ENCODE measurements at regions not wholly inside any gene's neighbourhood (a gene's known extent, or its start where the extent isn't known, plus 50 kb on each side); places are given as distances from the start of the nearest gene placed in this dataset.

- TF ChIP-seq, protein P1, sequence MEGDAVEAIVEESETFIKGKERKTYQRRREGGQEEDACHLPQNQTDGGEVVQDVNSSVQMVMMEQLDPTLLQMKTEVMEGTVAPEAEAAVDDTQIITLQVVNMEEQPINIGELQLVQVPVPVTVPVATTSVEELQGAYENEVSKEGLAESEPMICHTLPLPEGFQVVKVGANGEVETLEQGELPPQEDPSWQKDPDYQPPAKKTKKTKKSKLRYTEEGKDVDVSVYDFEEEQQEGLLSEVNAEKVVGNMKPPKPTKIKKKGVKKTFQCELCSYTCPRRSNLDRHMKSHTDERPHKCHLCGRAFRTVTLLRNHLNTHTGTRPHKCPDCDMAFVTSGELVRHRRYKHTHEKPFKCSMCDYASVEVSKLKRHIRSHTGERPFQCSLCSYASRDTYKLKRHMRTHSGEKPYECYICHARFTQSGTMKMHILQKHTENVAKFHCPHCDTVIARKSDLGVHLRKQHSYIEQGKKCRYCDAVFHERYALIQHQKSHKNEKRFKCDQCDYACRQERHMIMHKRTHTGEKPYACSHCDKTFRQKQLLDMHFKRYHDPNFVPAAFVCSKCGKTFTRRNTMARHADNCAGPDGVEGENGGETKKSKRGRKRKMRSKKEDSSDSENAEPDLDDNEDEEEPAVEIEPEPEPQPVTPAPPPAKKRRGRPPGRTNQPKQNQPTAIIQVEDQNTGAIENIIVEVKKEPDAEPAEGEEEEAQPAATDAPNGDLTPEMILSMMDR (IDR thresholded peaks at IDR 0.05): no peak
- Histone ChIP-seq H3K9me3 (ENCODE audit: control insufficient read depth in 1 of 2, insufficient read depth in 1 of 2, low read length in 2 of 2) (peaks cover 8 to 13% of the 10 kb centered on the region in 2 experiments), H3K36me3 (ENCODE audit: insufficient read depth, low read length) (no peaks in the 10 kb centered on the region), H3K4me3 (ENCODE audit: low read length) (no peak overlapping the region), H3K27ac (ENCODE audit: low read depth in 1 of 2, low read length in 2 of 2) (no peak overlapping the region), H3K27me3 (ENCODE audit: control insufficient read depth in 1 of 2, insufficient read depth in 2 of 2, low read length in 2 of 2) (no peaks in the 10 kb centered on the region), H3K4me1 (ENCODE audit: insufficient read depth, low read length) (no peaks in the 10 kb centered on the region)
- no peak overlapping the region for H3K27ac Mint-ChIP-seq
- ATAC-seq (ENCODE audit: poor library complexity): no peak
- no peak overlapping the region for H3K4me3 Mint-ChIP-seq
- DNase-seq: no peak
- no peaks in the 10 kb centered on the region for H3K27me3 Mint-ChIP-seq
- intact Hi-C loops (cut with DNase I, micrococcal nuclease): no loop called here
- no peaks in the 10 kb centered on the region for H3K36me3 Mint-ChIP-seq (ENCODE audit: low read depth)
- POLR2A ChIA-PET: no interaction called here
- peaks cover 24% of the 10 kb centered on the region for H3K9me3 Mint-ChIP-seq
- CTCF ChIA-PET: no interaction called here
- no peaks in the 10 kb centered on the region for H3K4me1 Mint-ChIP-seq (ENCODE audit: low read depth)
Measured at GRCh38 chr3:20776692-20777091, 590.7 kb upstream of the SGO1 start.

- Histone ChIP-seq H3K36me3 (ENCODE audit: insufficient read depth, low read length) (no peaks in the 10 kb centered on the region), H3K4me1 (ENCODE audit: insufficient read depth, low read length) (no peaks in the 10 kb centered on the region), H3K27ac (ENCODE audit: low read depth in 1 of 2, low read length in 2 of 2) (no peak overlapping the region), H3K27me3 (ENCODE audit: control insufficient read depth in 1 of 2, insufficient read depth in 2 of 2, low read length in 2 of 2) (no peaks in the 10 kb centered on the region), H3K4me3 (ENCODE audit: low read length) (no peak overlapping the region), H3K9me3 (ENCODE audit: control insufficient read depth in 1 of 2, insufficient read depth in 1 of 2, low read length in 2 of 2) (peaks cover 8 to 13% of the 10 kb centered on the region in 2 experiments)
- intact Hi-C loops (cut with DNase I, micrococcal nuclease): no loop called here
- Mint-ChIP-seq H3K27me3 (no peaks in the 10 kb centered on the region), H3K4me3 (no peak overlapping the region), H3K9me3 (peaks cover 26% of the 10 kb centered on the region), H3K4me1 (ENCODE audit: low read depth) (no peaks in the 10 kb centered on the region), H3K27ac (no peak overlapping the region), H3K36me3 (ENCODE audit: low read depth) (no peaks in the 10 kb centered on the region)
- CTCF ChIA-PET: no interaction called here
- ATAC-seq (ENCODE audit: poor library complexity): no peak
- no peak for DNase-seq
- TF ChIP-seq, protein P1 (IDR thresholded peaks at IDR 0.05): no peak
- POLR2A ChIA-PET: no interaction called here
Measured at GRCh38 chr3:20776286-20776685, 590.3 kb upstream of the SGO1 start.

DNA sequence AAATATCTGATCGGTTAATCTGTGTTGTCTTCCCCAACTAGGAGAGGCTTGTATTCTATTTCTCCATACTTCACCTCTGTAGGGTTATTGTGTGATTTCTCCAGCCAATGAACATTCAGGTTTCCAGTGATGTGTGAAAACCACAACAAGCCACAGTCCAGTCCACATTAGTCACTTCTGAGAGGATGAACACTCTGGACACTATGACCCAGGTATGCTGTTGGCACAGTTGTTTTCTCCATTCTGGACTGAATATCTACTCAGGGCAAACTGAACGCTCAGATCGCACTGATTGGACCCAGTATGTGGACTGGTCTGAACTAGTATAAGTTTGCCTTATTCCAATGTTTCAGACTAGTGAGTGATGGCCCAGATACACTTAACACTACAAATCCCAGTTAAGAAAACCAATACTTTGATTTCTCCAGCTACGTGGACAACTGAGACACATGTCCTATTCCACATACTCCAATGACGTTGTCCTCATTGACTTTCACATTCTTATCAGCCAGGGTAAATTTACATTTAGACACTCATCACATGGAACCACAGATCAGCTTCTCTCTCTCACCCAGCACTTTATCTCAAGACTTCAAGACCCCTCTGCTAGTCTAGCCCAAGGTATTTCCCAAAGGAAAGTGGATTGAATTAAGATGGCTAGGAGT lies 587.4 kb upstream of the SGO1 start:
- Histone ChIP-seq H3K36me3 (ENCODE audit: insufficient read depth, low read length) (no peaks in the 10 kb centered on the region), H3K4me3 (ENCODE audit: low read length) (no peak overlapping the region), H3K9me3 (ENCODE audit: control insufficient read depth in 1 of 2, insufficient read depth in 1 of 2, low read length in 2 of 2) (peaks cover 0 to 4% of the 10 kb centered on the region in 2 experiments), H3K27ac (ENCODE audit: low read depth in 1 of 2, low read length in 2 of 2) (no peak overlapping the region), H3K27me3 (ENCODE audit: control insufficient read depth in 1 of 2, insufficient read depth in 2 of 2, low read length in 2 of 2) (no peaks in the 10 kb centered on the region), H3K4me1 (ENCODE audit: insufficient read depth, low read length) (no peaks in the 10 kb centered on the region)
- H3K9me3 Mint-ChIP-seq: peaks cover 23% of the 10 kb centered on the region
- H3K27me3 Mint-ChIP-seq: no peaks in the 10 kb centered on the region
- DNase-seq (no peak), ATAC-seq (ENCODE audit: poor library complexity) (no peak)
- no peak overlapping the region for H3K27ac Mint-ChIP-seq
- no peak overlapping the region for H3K4me3 Mint-ChIP-seq
- ChIA-PET CTCF (no interaction called here), POLR2A (no interaction called here)
- H3K36me3 Mint-ChIP-seq (ENCODE audit: low read depth): no peaks in the 10 kb centered on the region
- H3K4me1 Mint-ChIP-seq (ENCODE audit: low read depth): no peaks in the 10 kb centered on the region
- TF ChIP-seq, protein P1 (IDR thresholded peaks at IDR 0.05): no peak
- intact Hi-C loops (cut with DNase I, micrococcal nuclease): no loop called here
